Coronary artery (tissue), 2 donors: ENCODE measurements at regions not wholly inside any gene's neighbourhood (a gene's known extent, or its start where the extent isn't known, plus 50 kb on each side); places are given as distances from the start of the nearest gene placed in this dataset.

Source experiments
- DNase-seq: peaks from one replicate; pipeline ENCODE4 v3.0.0-alpha.2; 2017; ENCODE audit warnings: low spot score
- H3K27ac ChIP-seq, 2 donors: fragments of 200-600 bp; sonication (generic); one replicate each; pipeline ENCODE4 v1.5.1; 2016 to 2019
- H3K4me3 ChIP-seq: fragments of 200-600 bp; sonication (generic); 2 replicates; pipeline ENCODE4 v1.5.1; 2016; ENCODE audit warnings: mild to moderate bottlenecking, moderate library complexity
- CTCF ChIP-seq: fragments of 200-600 bp; sonication (generic); IDR thresholded peaks from one replicate; pipeline ENCODE4 v1.5.1; 2019; ENCODE audit warnings: antibody characterized with exemption

GRCh38 chr9:16202914-16203728 is 650.3 kb downstream of the CCDC171 start:
- Histone ChIP-seq H3K4me3 (no peak overlapping the region), H3K27ac (no peak overlapping the region)
- DNase-seq, result no peak
- no peak for TF ChIP-seq CTCF

- DNase-seq, result no peak
- no peak for TF ChIP-seq CTCF
- Histone ChIP-seq H3K4me3 (no peak overlapping the region), H3K27ac (no peak overlapping the region)
These were observed 651.1 kb downstream of the CCDC171 start for GRCh38 chr9:16203729-16204573.

GRCh38 chr9:16205455-16205854 is 652.6 kb downstream of the CCDC171 start:
- Histone ChIP-seq H3K27ac (no peak overlapping the region), H3K4me3 (no peak overlapping the region)
- DNase-seq, result no peak
- no peak for TF ChIP-seq CTCF

GRCh38 chr9:16206518-16206917 is 653.7 kb downstream of the CCDC171 start:
- TF ChIP-seq CTCF, result no peak

GRCh38 chr9:16207161-16207560 is 654.3 kb downstream of the CCDC171 start:
- Histone ChIP-seq H3K27ac (no peak overlapping the region), H3K4me3 (no peak overlapping the region)
- no peak for DNase-seq
- no peak for TF ChIP-seq CTCF

More at GRCh38 chr9:16206518-16206917, 653.7 kb downstream of the CCDC171 start:
- Histone ChIP-seq H3K4me3 (no peak overlapping the region), H3K27ac (no peak overlapping the region)
- DNase-seq, result no peak

GRCh38 chr9:16210440-16210839 is 657.6 kb downstream of the CCDC171 start:
- DNase-seq, result no peak
- Histone ChIP-seq H3K27ac (no peak overlapping the region), H3K4me3 (no peak overlapping the region)
- no peak for TF ChIP-seq CTCF
